Calu3 (cell line): ENCODE measurements at regions not wholly inside any gene's neighbourhood (a gene's known extent, or its start where the extent isn't known, plus 50 kb on each side); places are given as distances from the start of the nearest gene placed in this dataset.

Experiments used
- BruUV-seq: library from RNA; stranded (reverse); fragments of 400-500 nt; replicated peaks from 2 replicates; lab custom pipeline; 2021; lab: Mats Ljungman, UMichigan
- CTCF ChIA-PET: fragments of 300-600 bp; sonication (Branson Sonifier 250); formaldehyde crosslinking; loops from one replicate; lab custom pipeline; 2022; ENCODE audit warnings: antibody characterized with exemption; lab: Charles Lee
- DNase-seq: peaks from one replicate; pipeline ENCODE4 v3.0.0; 2022
- H3K27ac Mint-ChIP-seq: one replicate; pipeline ENCODE4 v1.8.0; 2022; ENCODE audit warnings: mixed read lengths; ENCODE audit not compliant: unreplicated experiment
- H3K27me3 Mint-ChIP-seq: one replicate; pipeline ENCODE4 v1.8.0; 2022; ENCODE audit warnings: mixed read lengths; ENCODE audit not compliant: unreplicated experiment
- H3K36me3 Mint-ChIP-seq: one replicate; pipeline ENCODE4 v1.8.0; 2022; ENCODE audit warnings: mild to moderate bottlenecking, moderate library complexity, mixed read lengths; ENCODE audit not compliant: insufficient read depth, unreplicated experiment
- H3K4me1 Mint-ChIP-seq: one replicate; pipeline ENCODE4 v1.8.0; 2022; ENCODE audit warnings: mild to moderate bottlenecking, low read depth, mixed read lengths; ENCODE audit not compliant: unreplicated experiment
- H3K4me3 Mint-ChIP-seq: one replicate; pipeline ENCODE4 v1.8.0; 2022; ENCODE audit warnings: mild to moderate bottlenecking, low read depth, moderate library complexity, mixed read lengths; ENCODE audit not compliant: unreplicated experiment
- H3K9me3 Mint-ChIP-seq: one replicate; pipeline ENCODE4 v1.8.0; 2022; ENCODE audit warnings: low read depth, mixed read lengths; ENCODE audit not compliant: unreplicated experiment
- intact Hi-C: fragments of 100-400 bp; cut with micrococcal nuclease; formaldehyde crosslinking; loops from one replicate; pipeline ENCODE4 v1.10.0; 2022; ENCODE audit not compliant: unreplicated experiment
- TF ChIP-seq, protein P1 (sequence below): fragments of 200-600 bp; IDR thresholded peaks from one replicate; pipeline ENCODE4 v1.8.0; 2022; ENCODE audit warnings: antibody characterized with exemption; ENCODE audit not compliant: unreplicated experiment

DNA sequence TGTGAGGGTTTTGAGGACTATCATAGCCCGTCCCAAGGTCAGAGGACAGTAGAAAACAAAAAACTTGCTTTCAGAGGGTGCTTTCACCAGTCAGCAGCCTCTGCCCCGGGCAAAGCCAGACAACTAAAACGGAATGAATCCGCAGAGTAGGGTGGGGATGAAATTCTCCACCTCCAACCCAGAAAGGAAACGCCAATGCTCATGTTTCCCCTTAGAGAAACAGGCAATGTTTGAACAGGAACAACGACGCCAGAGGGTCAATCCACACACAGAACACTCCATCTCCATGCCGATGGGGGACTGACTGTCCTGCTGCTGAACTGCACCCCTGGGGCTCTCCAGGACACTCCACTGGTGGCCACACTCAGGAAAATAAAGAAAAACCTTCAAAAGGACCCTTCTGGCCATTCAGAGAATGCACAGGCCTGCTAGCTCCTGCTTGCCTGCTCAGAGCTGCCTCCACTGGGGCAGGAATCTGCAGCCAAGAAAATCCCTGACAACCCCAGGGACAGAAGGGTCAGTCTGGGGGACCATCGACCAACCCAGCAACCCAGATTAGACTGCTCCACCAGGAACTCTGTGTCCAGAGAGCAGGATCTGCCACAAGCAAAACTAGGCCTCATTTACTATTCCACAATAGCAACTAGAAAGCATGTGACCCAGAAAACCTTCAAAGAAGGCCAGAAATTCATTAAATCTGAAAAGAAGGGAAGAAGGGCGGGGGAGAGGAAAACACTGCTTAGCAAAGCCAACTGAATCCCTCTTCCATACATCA is 116.0 kb downstream of the TOMM20 start:
- peaks cover 6% of the 10 kb centered on the region for H3K36me3 Mint-ChIP-seq
- no peak overlapping the region for H3K4me3 Mint-ChIP-seq
- no peaks in the 10 kb centered on the region for H3K27me3 Mint-ChIP-seq
- H3K27ac Mint-ChIP-seq: peak overlapping the region; percentile 68
- TF ChIP-seq, protein P1, sequence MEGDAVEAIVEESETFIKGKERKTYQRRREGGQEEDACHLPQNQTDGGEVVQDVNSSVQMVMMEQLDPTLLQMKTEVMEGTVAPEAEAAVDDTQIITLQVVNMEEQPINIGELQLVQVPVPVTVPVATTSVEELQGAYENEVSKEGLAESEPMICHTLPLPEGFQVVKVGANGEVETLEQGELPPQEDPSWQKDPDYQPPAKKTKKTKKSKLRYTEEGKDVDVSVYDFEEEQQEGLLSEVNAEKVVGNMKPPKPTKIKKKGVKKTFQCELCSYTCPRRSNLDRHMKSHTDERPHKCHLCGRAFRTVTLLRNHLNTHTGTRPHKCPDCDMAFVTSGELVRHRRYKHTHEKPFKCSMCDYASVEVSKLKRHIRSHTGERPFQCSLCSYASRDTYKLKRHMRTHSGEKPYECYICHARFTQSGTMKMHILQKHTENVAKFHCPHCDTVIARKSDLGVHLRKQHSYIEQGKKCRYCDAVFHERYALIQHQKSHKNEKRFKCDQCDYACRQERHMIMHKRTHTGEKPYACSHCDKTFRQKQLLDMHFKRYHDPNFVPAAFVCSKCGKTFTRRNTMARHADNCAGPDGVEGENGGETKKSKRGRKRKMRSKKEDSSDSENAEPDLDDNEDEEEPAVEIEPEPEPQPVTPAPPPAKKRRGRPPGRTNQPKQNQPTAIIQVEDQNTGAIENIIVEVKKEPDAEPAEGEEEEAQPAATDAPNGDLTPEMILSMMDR: no peak
- peaks cover 15% of the 10 kb centered on the region for H3K4me1 Mint-ChIP-seq
- TSS peak; percentile 98 for BruUV-seq
- intact Hi-C loops: no loop called here
- CTCF ChIA-PET: interaction anchor here (0.9 to 1.4 kb wide), 2 partner anchors 8 to 15 kb away, joined by 3 to 5 read pairs; no protein-coding TSS in a partner anchor
- no peak for DNase-seq
- no peaks in the 10 kb centered on the region for H3K9me3 Mint-ChIP-seq

DNA sequence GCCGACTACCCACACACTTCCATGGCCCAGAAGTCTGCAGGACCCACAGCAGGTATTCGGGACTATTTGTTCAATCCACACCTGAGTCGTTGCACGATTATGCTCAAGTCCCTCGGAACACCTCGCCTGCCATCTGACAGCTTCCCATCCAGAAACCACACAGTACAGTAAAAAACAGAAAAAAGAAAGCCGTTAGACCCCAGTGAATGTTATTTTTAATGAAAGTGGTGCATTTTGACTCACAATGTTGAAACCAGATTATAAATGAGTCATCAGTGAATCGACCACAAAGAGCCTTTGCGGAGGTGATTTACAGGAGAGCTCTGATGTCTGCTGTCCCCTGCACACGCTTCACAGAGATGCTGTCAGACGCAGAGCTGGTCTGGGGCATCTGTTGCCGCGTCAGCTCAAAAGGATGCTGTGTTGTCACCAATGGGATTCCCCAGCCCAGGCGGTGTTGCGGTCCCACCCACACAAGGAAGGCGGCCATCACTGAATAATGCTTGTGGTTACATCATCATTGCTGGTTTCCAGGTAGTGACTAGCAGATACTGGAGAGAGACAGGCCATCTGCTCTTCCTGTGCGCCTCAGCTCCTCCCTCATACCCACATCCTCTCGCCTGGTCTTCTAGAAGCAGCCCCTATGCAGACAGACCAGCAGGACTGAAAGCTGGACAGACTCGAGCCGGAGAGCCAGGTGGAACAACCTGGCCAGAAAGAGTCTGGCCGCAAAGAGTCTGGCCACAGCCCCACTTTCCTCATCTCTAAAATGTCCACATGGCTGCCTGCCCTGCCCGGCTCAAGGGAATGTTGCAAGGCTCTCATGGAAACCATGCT is 116.8 kb downstream of the TOMM20 start:
- intact Hi-C loops: no loop called here
- Mint-ChIP-seq H3K4me1 (peaks cover 15% of the 10 kb centered on the region), H3K9me3 (no peaks in the 10 kb centered on the region), H3K27me3 (no peaks in the 10 kb centered on the region), H3K4me3 (peak overlapping the region; percentile 33), H3K36me3 (peaks cover 6% of the 10 kb centered on the region), H3K27ac (peak overlapping the region; percentile 68)
- DNase-seq: peak; percentile 78
- TF ChIP-seq, protein P1: no peak
- CTCF ChIA-PET: interaction anchor here (0.7 to 1.4 kb wide), 5 partner anchors 9 to 72 kb away, joined by 3 to 5 read pairs (median 4); no protein-coding TSS in a partner anchor
- TSS peak; percentile 66 for BruUV-seq

DNA sequence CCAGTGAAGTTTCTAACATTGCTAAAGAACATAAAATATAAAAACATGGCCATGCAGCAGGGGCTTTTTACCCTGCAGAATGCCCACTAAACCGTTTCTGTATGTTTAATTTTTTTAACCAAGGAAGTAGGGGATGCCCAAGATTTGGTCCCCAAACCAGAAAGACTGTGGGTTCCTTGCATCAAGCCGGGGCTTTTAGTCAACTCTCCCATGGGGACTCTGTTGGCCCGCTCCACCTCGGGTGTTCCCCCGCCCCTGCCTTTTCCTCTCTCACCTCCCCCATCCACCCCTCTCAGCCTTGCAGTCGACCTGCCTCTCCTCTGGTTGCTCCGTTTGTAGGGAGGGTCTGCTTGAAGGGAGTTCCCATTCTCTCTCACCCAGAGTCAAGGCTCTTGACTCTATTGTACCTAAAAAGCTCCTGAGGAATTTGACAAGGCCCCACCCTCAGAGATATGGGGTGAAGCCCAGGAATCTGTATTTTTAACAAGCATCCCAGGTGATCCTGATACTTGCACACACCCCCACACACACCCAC is 117.5 kb downstream of the TOMM20 start:
- DNase-seq: no peak
- intact Hi-C loops: no loop called here
- CTCF ChIA-PET: interaction anchor here (0.7 to 1.4 kb wide), 4 partner anchors 14 to 72 kb away, joined by 3 to 4 read pairs (median 4); no protein-coding TSS in a partner anchor
- Mint-ChIP-seq H3K27me3 (no peaks in the 10 kb centered on the region), H3K4me1 (peaks cover 15% of the 10 kb centered on the region), H3K9me3 (peaks cover 2% of the 10 kb centered on the region), H3K36me3 (peaks cover 6% of the 10 kb centered on the region), H3K4me3 (peak overlapping the region; percentile 33), H3K27ac (peak overlapping the region; percentile 68)
- TF ChIP-seq, protein P1: no peak
- no TSS peak for BruUV-seq

GRCh38 chr1:235009561-235010306 is 118.9 kb downstream of the TOMM20 start:
- Mint-ChIP-seq H3K27ac (no peak overlapping the region), H3K4me3 (no peak overlapping the region), H3K27me3 (no peaks in the 10 kb centered on the region), H3K36me3 (peaks cover 6% of the 10 kb centered on the region), H3K9me3 (peaks cover 2% of the 10 kb centered on the region), H3K4me1 (peaks cover 15% of the 10 kb centered on the region)
- BruUV-seq: no TSS peak
- intact Hi-C loops: no loop called here
- no peak for DNase-seq
- TF ChIP-seq, protein P1: no peak
- CTCF ChIA-PET: no interaction called here
